AG08396 (cell line): ENCODE measurements at regions not wholly inside any gene's neighbourhood (a gene's known extent, or its start where the extent isn't known, plus 50 kb on each side); places are given as distances from the start of the nearest gene placed in this dataset.

Experiments used
- DNase-seq: peaks from one replicate; pipeline ENCODE4 v3.0.0; 2012; ENCODE audit warnings: low spot score, mixed read lengths

GRCh38 chr5:29662876-29663275 is 1530.6 kb upstream of the CDH6 start:
- no peak for DNase-seq

- no peak for DNase-seq
Observed at GRCh38 chr5:29654954-29655353, 1538.5 kb upstream of the CDH6 start.

DNA sequence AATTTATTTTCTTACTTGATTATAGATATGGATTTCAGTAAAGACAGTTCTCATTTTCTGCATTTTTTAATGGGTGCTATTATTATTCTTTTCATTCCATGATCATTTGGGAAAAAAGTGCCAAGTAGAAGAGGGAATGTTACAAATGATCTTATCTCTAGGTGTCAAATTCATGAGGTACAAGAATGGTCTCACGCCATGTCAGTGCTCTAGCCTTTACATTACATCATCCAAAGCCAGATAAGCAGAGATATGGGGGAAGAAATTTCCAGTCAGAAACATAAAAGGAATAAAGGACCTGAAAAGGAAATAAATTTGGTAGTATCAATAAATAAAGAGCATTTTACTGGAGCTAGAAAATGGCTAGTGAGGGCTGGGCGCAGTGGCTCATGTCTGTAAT is 1544.2 kb upstream of the CDH6 start:
- DNase-seq: no peak

DNA sequence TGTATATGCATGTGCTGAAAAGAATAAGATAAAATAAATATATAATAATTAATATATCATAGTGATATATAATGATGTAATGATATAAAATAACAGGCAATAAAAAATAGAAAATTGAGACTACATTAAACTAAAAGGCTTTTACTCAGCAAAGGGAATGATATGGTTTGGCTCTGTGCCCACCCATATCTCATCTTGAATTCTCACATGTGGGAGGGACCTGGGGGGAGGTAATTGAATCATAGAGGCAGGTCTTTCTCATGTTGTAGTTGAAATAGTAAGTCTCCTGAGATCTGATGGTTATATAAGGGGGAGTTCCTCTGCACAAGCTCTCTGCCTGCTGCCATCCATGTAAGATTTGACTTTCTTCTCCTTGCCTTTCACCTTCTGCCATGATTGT is 1550.9 kb upstream of the CDH6 start:
- DNase-seq: no peak

- DNase-seq: no peak
Observed at GRCh38 chr5:29614206-29614605, 1579.3 kb upstream of the CDH6 start.

GRCh38 chr5:29588236-29588635 is 1605.2 kb upstream of the CDH6 start:
- DNase-seq: no peak

DNA sequence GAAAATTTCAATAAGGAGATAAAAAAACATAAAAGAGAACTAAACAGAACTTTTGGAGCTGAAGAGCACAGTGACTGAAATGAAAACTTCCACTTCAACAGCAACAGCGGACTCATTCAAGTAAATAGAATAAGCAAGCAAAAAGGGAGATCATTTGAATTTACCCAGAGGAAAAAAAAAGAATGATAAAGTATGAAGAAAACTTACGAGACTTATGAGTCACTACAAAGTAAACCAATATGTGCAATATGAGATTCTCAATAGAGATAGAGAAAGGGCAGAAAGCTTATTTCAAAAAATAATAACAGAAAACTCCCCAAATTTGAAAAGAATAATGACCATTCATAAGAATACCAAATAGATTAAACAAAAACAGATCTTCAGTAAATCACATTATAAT is 1605.7 kb upstream of the CDH6 start:
- no peak for DNase-seq

- DNase-seq: no peak
Observed at GRCh38 chr5:29568028-29568427, 1625.5 kb upstream of the CDH6 start.

DNA sequence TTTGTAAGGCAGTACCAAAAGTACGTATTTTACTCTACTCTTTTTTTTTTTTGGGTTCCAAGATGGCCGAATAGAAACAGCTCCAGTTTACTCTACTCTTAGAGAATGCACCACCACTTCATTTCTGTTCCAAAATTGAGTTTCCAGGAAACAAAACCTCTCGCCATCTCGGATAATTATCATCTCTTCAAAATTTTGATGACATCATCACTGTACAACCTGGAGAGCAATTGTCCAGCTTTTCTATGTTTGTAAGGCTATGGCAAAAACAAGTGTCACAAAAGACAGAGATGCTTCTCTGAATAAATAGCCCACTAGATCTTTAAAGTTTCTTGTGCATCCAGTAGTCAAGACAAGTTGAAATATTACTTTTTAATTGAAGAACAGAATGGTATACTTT is 1631.9 kb upstream of the CDH6 start:
- DNase-seq: no peak

GRCh38 chr5:29550523-29550922 is 1643.0 kb upstream of the CDH6 start:
- no peak for DNase-seq

DNA sequence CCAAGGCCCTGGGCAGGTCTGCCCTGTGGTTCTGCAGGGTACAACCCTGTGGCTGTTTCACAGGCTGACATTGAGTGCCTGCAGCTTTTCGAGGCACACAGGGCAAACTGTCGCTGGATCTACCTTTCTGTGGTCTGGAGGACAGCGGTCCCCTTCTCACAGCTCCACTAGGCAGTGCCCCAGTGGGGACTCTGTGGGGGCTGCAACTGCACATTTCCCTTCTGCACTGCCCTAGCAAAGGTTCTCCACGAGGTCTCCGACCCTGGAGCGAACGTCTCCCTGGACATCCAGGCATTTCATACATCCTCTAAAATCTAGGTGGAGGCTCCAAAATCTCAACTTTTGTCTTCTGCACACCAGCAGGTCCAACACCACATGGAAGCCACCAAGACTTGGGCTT is 1645.2 kb upstream of the CDH6 start:
- DNase-seq: no peak

GRCh38 chr5:29547236-29547865 is 1646.1 kb upstream of the CDH6 start:
- DNase-seq: no peak

GRCh38 chr5:29543501-29543900 is 1650.0 kb upstream of the CDH6 start:
- no peak for DNase-seq

DNA sequence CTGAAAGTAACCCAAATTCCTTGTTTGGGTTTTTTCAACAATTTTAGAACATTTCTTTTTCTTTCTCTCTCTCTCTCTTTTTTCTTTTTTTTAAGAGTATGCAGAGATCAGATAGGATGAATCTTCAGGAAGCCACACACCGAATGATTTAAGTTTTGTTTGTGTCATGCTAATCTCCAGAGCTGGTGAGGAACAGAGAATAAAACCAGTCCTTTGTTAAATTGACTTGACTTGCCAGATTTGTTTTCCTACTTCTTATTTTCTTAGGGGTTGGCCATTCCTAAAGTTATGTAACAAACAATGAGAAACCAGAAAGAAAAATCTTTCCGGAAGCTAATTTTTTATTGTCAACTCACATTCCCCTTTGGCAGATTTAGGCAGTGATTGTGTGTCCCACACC is 1669.3 kb upstream of the CDH6 start:
- no peak for DNase-seq

DNA sequence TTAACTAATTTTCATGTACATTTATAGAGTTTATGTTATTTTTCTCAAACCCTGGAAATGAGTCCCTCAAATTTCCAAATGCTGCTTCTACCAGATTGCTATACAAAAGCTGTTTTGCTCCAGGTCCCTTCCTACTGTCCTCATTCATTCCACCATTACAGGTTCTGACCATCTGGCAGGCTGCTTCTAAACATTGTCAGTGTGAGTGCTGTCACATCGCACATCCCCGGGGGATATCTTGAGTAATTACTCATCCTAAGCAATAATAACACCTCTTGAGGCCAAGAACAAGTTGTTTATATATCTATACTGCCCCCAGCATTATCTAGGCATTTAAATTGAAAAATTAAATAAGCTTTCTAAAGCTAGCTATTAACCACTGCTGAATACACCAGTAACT is 1675.3 kb upstream of the CDH6 start:
- no peak for DNase-seq

DNA sequence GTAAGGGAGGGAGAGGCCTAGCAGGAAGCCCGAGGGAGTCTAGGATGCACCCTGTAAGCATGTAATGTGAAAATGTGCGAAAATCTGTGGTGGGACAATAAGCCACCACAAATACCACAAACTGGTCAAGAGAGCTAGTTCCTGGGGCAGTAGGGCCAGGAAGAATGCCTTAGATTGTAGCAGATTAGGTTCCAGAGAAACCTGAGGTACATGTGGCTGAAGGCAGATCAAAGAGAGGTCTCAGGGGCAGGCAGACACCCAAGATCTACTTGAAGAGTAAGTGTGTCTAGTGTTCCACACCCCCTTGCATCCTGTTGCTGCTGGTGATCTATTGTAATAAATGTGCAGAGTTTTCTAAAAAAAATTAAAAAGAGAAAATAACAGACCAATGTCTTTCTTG is 1677.3 kb upstream of the CDH6 start:
- no peak for DNase-seq

GRCh38 chr5:29508131-29508530 is 1685.4 kb upstream of the CDH6 start:
- DNase-seq: no peak

GRCh38 chr5:29504411-29504810 is 1689.1 kb upstream of the CDH6 start:
- DNase-seq: no peak

DNA sequence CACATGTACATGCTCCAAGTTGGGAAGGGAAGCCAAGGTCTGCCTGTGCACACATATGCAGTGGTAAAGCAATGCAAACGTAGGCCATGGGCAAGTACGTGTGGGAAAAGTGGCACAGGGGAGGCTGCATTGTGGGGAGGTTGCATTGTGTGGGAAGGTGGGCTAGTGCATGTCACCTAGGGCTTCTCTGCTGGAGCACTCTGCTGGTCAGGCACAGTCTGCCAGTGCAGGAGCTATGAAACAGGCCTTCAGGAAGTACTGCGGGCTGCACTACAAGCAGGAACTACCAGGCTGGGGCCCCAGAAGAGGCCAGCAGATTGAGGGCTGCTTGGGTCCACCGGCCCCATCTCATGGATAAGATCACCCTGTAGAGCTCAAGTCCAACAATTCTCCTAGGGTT is 1694.6 kb upstream of the CDH6 start:
- DNase-seq: no peak

GRCh38 chr5:29498412-29498811 is 1695.1 kb upstream of the CDH6 start:
- no peak for DNase-seq

- no peak for DNase-seq
Observed at GRCh38 chr5:29485333-29485732, 1708.2 kb upstream of the CDH6 start.

DNA sequence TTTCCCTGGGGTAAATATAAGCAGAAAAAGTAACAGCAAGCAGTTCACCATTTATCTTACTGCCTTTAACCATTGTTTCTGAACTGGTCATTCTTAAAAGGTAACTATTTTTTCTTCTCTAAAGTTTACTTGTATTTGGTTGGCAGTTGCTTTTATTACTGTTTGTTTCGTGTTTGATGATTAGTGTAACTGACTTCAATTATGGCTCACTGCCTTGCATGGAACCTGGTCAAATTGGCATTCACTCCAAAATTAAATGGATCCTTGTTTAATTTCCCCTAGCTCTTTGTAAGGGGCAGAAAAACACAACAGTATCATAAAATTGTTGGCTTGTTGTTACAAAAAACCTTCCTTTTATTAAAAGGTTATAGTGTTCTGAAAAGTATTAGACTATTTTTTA is 1723.9 kb upstream of the CDH6 start:
- no peak for DNase-seq

GRCh38 chr5:29462241-29462640 is 1731.2 kb upstream of the CDH6 start:
- DNase-seq: no peak

DNA sequence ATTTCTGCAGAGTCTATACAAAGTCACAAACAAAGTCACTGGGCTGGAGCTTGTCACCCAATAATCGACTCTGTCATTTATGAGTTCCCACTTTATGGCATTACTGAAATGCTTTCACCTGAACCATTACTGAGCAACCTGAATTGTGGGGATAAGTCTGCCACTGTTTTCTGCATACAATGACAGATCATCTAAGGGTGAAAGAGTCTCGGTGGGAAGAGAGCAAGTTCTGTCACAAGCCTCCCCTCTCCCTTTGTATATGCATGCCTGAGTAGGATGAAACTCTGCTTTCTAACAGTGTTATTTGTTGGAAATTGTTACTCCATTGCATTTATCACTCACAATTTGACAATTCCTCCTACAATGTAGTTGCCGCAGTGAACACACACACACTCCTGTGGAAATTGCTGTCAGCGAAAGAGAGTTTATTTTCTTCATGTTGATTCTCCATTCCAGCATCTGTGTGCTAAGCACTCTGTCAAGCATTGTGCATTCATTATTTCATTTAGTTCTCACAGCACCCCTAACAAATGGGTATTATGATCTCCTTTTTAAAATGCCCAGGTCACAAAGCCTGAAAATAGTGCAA is 1732.4 kb upstream of the CDH6 start:
- no peak for DNase-seq
